K562 (cell line): ENCODE measurements at regions not wholly inside any gene's neighbourhood (a gene's known extent, or its start where the extent isn't known, plus 50 kb on each side); places are given as distances from the start of the nearest gene placed in this dataset.

Source experiments
- CTCF ChIP-seq, 3 experiments: IDR thresholded peaks in 2 of 3; conservative IDR thresholded peaks in 1 of 3; 2 replicates each; pipeline ENCODE4 v1.5.1; 2011 to 2012; ENCODE audit warnings: low read length in 3 of 3, mild to moderate bottlenecking in 3 of 3, control low read depth in 2 of 3, improper control_type of control experiment in 1 of 3, inconsistent platforms in 1 of 3, low read depth in 1 of 3, mixed read lengths in 1 of 3, moderate library complexity in 1 of 3; ENCODE audit not compliant: insufficient read depth in 2 of 3
- FOXA1 ChIP-seq: fragments of 450-650 bp; IDR thresholded peaks from 2 replicates; pipeline ENCODE4 v1.6.1; 2016; ENCODE audit warnings: mild to moderate bottlenecking, borderline replicate concordance
- USF2 ChIP-seq: sonication (generic); formaldehyde crosslinking; IDR thresholded peaks from 2 replicates; pipeline ENCODE4 v1.5.0; 2020; ENCODE audit warnings: missing genetic modification reagents

- TF ChIP-seq CTCF (IDR thresholded peaks at IDR 0.05 in 2 of 3, conservative IDR thresholded peaks at IDR 0.05 in 1 of 3; ENCODE audit: insufficient read depth in 2 of 3, low read depth in 1 of 3, low read length in 3 of 3) (no peak; a peak in 1 of 6 replicates), USF2 (CRISPR knock-in tag) (no peak), FOXA1 (no peak)
These were observed 147.8 kb upstream of the BCOR start for GRCh38 chrX:40245488-40246071.
